HG03469 (cell line): ENCODE measurements at regions not wholly inside any gene's neighbourhood (a gene's known extent, or its start where the extent isn't known, plus 50 kb on each side); places are given as distances from the start of the nearest gene placed in this dataset.
"Not testable (repeated sequence)": the region's sequence is repeated elsewhere in the genome, so short reads cannot be mapped to it uniquely, and the experiment has no call there.

Experiments
- ATAC-seq: cut with Tn5 transposase; IDR thresholded peaks from one replicate; pipeline ENCODE4 v1.9.1; 2021; ENCODE audit warnings: mild to moderate bottlenecking, moderate library complexity, moderate number of reproducible peaks; ENCODE audit not compliant: unreplicated experiment

- not testable (repeated sequence) for ATAC-seq
These were observed 290.2 kb downstream of the RAB38 start for GRCh38 chr11:87885084-87885483.

- ATAC-seq: no peak
These were observed 296.1 kb downstream of the RAB38 start for GRCh38 chr11:87879118-87879517.

DNA sequence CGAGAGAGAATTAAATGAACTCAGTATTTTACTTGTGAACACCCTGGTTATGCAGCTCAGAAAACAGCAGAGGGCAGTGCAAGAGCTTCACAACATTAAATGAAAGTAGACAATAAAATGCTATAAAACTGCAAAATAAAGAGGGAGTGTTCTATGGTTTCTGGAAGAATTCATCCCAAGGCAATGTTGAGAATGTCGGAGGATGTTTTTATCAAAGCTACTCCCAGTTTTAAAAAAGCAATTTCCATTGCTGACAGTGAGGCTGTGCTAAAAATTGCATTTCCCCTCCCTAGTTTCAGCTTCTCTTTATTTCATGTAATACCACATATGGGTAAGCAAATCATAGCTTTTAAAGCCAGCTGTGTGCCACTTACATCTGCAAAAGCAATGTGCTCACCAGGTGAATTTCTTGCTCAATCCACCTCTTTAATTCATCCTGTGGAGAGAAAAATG, 296.8 kb downstream of the RAB38 start:
- no peak for ATAC-seq

DNA sequence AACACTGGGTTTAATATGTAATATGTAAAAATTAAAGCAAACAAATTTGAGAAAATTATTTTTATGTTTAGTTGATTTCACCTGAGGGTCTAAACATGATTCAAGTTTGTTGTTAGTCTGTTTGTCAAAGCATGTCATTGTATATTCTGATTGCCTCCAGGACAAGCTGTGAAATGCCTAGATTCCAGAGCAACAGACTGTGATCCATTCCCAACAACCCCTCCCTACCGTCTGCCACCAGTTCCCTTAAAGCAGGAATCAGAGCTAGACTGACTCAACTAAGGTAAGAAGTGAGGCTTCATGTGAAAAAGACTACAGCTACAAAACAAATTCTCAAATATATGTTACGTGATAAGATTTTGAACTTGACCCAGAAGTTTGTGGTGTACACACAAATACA, 304.2 kb downstream of the RAB38 start:
- ATAC-seq: no peak

GRCh38 chr11:87870086-87870485, 305.2 kb downstream of the RAB38 start:
- ATAC-seq: no peak

DNA sequence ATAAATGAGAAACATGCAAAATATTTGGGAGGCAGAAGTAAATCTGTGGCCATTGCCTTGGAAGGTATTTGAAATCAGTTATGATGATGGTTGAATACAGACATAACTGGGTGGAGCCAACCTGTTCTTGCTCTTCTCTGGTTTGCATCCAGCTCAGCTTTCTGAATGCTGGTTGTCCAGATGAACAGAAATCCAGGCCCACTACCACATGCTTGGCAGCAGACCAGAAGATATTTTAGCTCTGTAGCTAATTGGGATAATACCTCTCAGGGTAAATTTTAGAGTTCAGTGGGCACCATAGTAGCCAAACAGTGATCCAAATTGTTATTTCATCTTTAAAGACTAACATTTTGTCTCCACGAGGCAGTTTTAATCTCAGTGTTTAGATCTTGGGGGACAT, 308.3 kb downstream of the RAB38 start:
- no peak for ATAC-seq

DNA sequence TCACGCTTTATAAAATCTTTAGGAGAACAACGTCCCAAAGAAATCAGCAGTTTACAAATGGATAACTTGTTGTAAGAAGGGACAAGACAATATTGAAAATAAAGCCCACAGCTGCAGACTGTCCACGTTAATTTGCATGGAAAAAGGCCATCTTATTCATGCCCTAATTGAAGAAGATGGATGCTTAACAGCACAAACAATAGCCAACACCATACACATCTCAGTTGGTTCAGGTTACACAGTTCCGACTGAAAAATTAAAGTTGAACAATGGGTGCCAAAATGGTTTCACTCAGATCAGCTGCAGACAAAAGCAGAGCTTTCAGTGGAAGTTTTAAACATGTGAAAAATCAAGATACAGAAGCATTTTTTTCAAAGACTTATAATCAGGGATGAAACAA, 314.2 kb downstream of the RAB38 start:
- ATAC-seq: no peak

DNA sequence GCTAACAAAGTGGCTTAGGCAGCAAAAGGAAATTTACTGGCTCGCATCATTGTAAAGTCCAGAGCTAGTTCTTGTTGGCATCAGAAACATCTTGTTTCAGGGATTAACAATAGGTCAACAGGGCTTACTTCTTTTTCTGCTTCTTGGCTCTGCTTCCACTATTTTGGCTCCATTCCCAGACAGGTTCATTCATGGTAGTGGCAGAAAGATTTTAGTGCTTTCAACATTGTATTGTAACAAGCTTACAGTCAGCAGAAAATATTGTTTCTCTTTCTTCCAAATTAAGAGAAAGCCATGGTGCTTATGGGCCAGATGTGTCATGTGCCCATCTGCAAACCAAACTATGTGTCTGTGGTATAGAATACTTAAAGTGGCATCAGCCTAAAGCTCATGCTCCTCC, 315.6 kb downstream of the RAB38 start:
- ATAC-seq: no peak

GRCh38 chr11:87851827-87852226, 323.4 kb downstream of the RAB38 start:
- no peak for ATAC-seq

GRCh38 chr11:87851234-87851633, 324.0 kb downstream of the RAB38 start:
- ATAC-seq: no peak

- no peak for ATAC-seq
These were observed 326.0 kb downstream of the RAB38 start for GRCh38 chr11:87849216-87849615.

DNA sequence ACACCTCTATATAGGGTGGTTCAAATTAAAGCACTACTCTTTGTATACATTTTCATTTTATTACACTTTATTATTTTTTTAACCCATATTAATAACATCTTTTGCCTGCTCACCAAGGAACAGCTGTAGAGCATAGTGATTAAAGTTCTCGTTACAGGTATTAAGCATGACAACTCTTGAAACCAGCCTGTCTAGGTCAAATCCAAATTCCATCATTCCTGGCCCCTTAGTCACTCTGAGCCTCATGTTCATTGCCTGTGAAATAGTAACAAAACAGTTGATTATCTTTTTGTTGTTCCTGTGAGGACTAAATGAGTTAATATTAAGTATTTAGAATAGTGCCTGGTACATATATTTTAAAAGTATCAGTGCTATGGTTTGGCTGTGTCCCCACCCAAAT, 334.5 kb downstream of the RAB38 start:
- no peak for ATAC-seq

GRCh38 chr11:87832211-87832610, 343.0 kb downstream of the RAB38 start:
- no peak for ATAC-seq

- ATAC-seq: no peak
These were observed 355.2 kb downstream of the RAB38 start for GRCh38 chr11:87820011-87820410.

DNA sequence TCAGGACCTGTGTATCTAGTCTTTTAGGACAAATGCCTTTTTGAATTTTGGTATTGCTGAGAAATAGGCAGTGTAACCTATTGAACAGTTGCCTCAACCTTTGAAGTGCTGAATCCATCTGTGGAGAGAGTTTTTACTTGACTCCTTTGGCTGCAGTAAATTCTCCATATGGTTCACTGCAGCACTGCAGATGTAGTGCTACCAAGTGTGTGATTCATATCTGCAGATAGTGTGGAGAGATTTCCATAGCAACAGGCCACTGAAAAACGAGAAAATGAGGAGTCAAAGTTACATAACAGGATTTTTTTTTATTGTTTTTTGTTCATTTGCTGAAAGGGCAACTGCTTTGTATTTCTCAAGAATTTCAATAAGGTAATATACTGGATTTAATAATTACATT, 356.1 kb downstream of the RAB38 start:
- ATAC-seq: no peak

- no peak for ATAC-seq
These were observed 362.5 kb downstream of the RAB38 start for GRCh38 chr11:87812571-87813365.

DNA sequence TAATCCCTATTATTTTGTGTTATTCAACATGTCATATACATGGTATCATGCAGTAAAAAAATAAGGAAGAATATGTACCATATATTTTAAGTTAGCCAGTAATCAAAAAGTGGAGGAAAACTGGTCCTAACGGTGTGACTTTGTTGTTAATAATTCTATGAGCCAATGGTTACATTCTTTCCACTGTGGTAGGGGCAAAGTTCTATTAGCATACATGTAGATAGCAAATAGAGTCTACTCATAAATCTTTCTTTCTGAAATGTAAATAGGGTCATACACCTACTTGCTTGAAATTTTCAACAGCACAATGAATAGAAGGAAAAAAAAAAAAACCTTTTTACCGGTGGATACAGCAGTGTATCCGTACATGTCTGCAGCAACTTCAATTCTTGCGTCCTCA, 364.8 kb downstream of the RAB38 start:
- no peak for ATAC-seq

DNA sequence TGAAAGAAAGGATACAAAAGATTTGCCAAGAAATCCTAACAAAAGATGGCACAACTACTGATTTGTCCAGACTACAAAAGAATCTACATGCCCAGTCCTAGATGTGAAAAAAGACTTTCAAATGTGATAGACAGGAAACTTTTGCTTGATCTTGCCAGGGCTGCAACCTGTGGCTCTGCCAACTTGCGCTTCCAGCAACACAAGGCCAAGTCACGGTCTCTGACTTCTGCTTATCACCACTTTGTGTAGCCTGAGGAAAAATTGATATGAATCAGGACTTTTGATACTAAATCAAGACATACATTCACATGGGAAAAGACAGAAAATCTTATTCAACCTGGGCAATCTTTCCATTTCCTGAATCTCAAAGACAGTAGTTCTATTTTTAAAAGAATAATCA, 366.0 kb downstream of the RAB38 start:
- ATAC-seq: no peak

DNA sequence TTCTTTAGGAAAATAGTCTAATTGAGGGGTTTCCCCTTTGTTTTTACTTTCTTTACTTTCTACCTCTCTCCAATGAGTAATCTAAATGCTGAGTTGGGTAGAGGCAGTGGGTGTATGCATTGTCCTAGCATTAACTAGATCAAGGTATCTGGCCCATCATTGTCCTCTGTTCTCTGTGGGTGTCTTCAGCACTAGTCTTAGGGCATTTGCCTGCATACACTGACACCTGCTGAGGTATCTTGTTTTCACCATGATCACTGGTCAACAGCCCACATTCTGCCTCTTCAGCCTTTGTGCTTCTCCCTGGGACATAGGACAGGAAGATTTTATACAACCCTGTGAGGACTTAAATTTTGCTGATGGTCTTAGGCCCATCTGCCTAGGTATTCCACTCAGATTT, 371.1 kb downstream of the RAB38 start:
- no peak for ATAC-seq

DNA sequence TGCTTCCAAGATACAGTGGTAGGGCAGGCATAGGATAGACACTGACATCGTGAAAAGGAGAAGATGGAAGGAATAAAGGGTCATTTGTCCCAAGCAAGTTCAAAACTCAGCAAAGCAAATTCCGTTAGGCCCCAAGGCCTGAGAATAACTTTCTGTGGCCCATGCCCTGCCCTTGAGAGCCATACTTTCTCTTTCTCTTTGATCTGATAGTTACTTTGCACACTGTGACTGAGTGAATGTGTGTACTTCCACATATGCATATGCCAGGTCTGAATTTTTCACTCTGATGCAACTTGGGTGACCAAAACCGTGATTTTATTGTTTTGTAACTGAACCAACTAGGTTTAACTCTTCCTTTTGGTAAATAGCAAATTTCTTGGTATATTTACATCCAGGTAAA, 371.5 kb downstream of the RAB38 start:
- no peak for ATAC-seq

GRCh38 chr11:87784862-87785261, 390.4 kb downstream of the RAB38 start:
- not testable (repeated sequence) for ATAC-seq

- ATAC-seq: no peak
These were observed 395.2 kb downstream of the RAB38 start for GRCh38 chr11:87780068-87780413.
